Panc1 (cell line): ENCODE measurements at regions not wholly inside any gene's neighbourhood (a gene's known extent, or its start where the extent isn't known, plus 50 kb on each side); places are given as distances from the start of the nearest gene placed in this dataset.

ENCODE experiments used
- ATAC-seq: fragments of 200-7000 bp; cut with Tn5 transposase; 2 replicates; pipeline ENCODE4 v1.9.1; 2020; ENCODE audit warnings: mild to moderate bottlenecking, moderate library complexity
- BruUV-seq: library from RNA; stranded (reverse); fragments of 400-500 nt; replicated peaks from 2 replicates; lab custom pipeline; 2021; lab: Mats Ljungman, UMichigan
- CTCF ChIA-PET: fragments of 300-600 bp; sonication (Branson Sonifier 250); formaldehyde crosslinking; loops from one replicate; lab custom pipeline; 2022; ENCODE audit warnings: antibody characterized with exemption; lab: Charles Lee
- POLR2A ChIA-PET: fragments of 300-600 bp; sonication (Branson Sonifier 250); formaldehyde crosslinking; loops from one replicate; lab custom pipeline; 2022; ENCODE audit warnings: antibody characterized with exemption; lab: Charles Lee
- DNase-seq: peaks from one replicate; pipeline ENCODE4 v3.0.0-alpha.2; 2010; ENCODE audit warnings: low read depth, low spot score
- H3K27ac ChIP-seq: 2 replicates; pipeline ENCODE4 v1.5.1; 2011; ENCODE audit warnings: mild to moderate bottlenecking, low read length, inconsistent platforms
- H3K27me3 ChIP-seq: fragments of 200-500 bp; sonication (Bioruptor generic); 2 replicates; pipeline ENCODE4 v1.6.0; 2014; ENCODE audit warnings: low read length, inconsistent platforms; ENCODE audit not compliant: control insufficient read depth, insufficient read depth
- H3K36me3 ChIP-seq: fragments of 200-500 bp; sonication (Bioruptor generic); 2 replicates; pipeline ENCODE4 v1.5.1; 2014; ENCODE audit warnings: inconsistent platforms, mild to moderate bottlenecking, low read length, moderate library complexity; ENCODE audit not compliant: control insufficient read depth, insufficient read depth
- H3K4me1 ChIP-seq: 2 replicates; pipeline ENCODE4 v1.5.1; 2011; ENCODE audit warnings: inconsistent platforms, mild to moderate bottlenecking, low read length, moderate library complexity; ENCODE audit not compliant: control insufficient read depth, insufficient read depth
- H3K4me3 ChIP-seq, 2 experiments: 2 replicates each; pipeline ENCODE4 v1.5.1; 2011 to 2012; ENCODE audit warnings: low read depth in 2 of 2, low read length in 2 of 2, mild to moderate bottlenecking in 2 of 2, inconsistent platforms in 1 of 2, moderate library complexity in 1 of 2
- H3K9me3 ChIP-seq: fragments of 200-500 bp; sonication (Bioruptor generic); 2 replicates; pipeline ENCODE4 v1.5.1; 2014; ENCODE audit warnings: low read depth, mild to moderate bottlenecking, inconsistent platforms, low read length, moderate library complexity; ENCODE audit not compliant: control insufficient read depth, insufficient read depth
- CTCF ChIP-seq: fragments of 450-650 bp; IDR thresholded peaks from 2 replicates; pipeline ENCODE4 v1.5.1; 2017; ENCODE audit warnings: mild to moderate bottlenecking
- POLR2AphosphoS5 ChIP-seq: IDR thresholded peaks from 2 replicates; pipeline ENCODE4 v1.6.1; 2012; ENCODE audit warnings: mild to moderate bottlenecking, low read depth, low read length, moderate library complexity
- REST ChIP-seq, 2 experiments: IDR thresholded peaks; 2 replicates each; pipeline ENCODE4 v1.6.1; 2011 to 2012; ENCODE audit warnings: low read depth in 2 of 2, control low read depth in 1 of 2, low read length in 1 of 2, mild to moderate bottlenecking in 1 of 2, moderate library complexity in 1 of 2; ENCODE audit not compliant: insufficient read depth in 1 of 2
- SIN3A ChIP-seq: IDR thresholded peaks from 2 replicates; pipeline ENCODE4 v1.6.1; 2012; ENCODE audit warnings: low read depth, mild to moderate bottlenecking, low read length, moderate library complexity, borderline replicate concordance; ENCODE audit not compliant: insufficient read depth
- TCF7L2 ChIP-seq: IDR thresholded peaks from 2 replicates; pipeline ENCODE4 v1.6.1; 2011; ENCODE audit warnings: mild to moderate bottlenecking, low read depth, low read length, inconsistent platforms
- in situ Hi-C: cut with HindIII; loops from 2 replicates; pipeline ENCODE4 v1.10.0; 2016; ENCODE audit warnings: low sequenced_read_pairs, low pct_unique_long_range_greater_than_20kb
- intact Hi-C: fragments of 100-400 bp; cut with micrococcal nuclease; formaldehyde crosslinking; loops from one replicate; pipeline ENCODE4 v1.10.0; 2022; ENCODE audit not compliant: unreplicated experiment

- ATAC-seq (no peak), DNase-seq (no peak)
- Histone ChIP-seq H3K36me3 (no peaks in the 10 kb centered on the region), H3K27ac (no peak overlapping the region), H3K27me3 (no peaks in the 10 kb centered on the region), H3K4me3 (no peak overlapping the region), H3K4me1 (peaks cover 5% of the 10 kb centered on the region; the same call in 1 of the 2 replicates), H3K9me3 (no peaks in the 10 kb centered on the region; the same call in 1 of the 2 replicates)
- no peak for TF ChIP-seq REST (IDR thresholded peaks at IDR 0.05; ENCODE audit: insufficient read depth in 1 of 2, low read depth in 2 of 2, low read length in 1 of 2)
- no peak for TF ChIP-seq CTCF
- no peak for TF ChIP-seq POLR2AphosphoS5
- no peak for TF ChIP-seq TCF7L2
- no peak for TF ChIP-seq SIN3A
- ChIA-PET CTCF (no interaction called here), POLR2A (no interaction called here)
- in situ Hi-C loops = no loop called here
- intact Hi-C loops = no loop called here
- no TSS peak for BruUV-seq
Observed at GRCh38 chr21:38752051-38752505, 53.7 kb upstream of the ETS2 start.

GRCh38 chr21:38753114-38753513 is 52.6 kb upstream of the ETS2 start:
- Histone ChIP-seq H3K27me3 (no peaks in the 10 kb centered on the region), H3K4me3 (no peak overlapping the region), H3K27ac (no peak overlapping the region), H3K36me3 (no peaks in the 10 kb centered on the region), H3K9me3 (no peaks in the 10 kb centered on the region), H3K4me1 (peaks cover 5% of the 10 kb centered on the region; the same call in 1 of the 2 replicates)
- ATAC-seq (no peak), DNase-seq (no peak)
- TF ChIP-seq CTCF (no peak), SIN3A (no peak)
- in situ Hi-C loops (no loop called here), intact Hi-C loops (no loop called here)
- BruUV-seq = no TSS peak
- POLR2A ChIA-PET = no interaction called here
- CTCF ChIA-PET = no interaction called here

- POLR2A ChIA-PET = no interaction called here
- CTCF ChIA-PET = no interaction called here
- intact Hi-C loops = no loop called here
Observed at GRCh38 chr21:38753557-38753971, 52.2 kb upstream of the ETS2 start.

More at GRCh38 chr21:38753557-38753971, 52.2 kb upstream of the ETS2 start:
- BruUV-seq = no TSS peak
- ATAC-seq (no peak), DNase-seq (no peak)
- no peaks in the 10 kb centered on the region for H3K9me3 ChIP-seq
- in situ Hi-C loops = no loop called here
- TF ChIP-seq POLR2AphosphoS5 = no peak
- no peak for TF ChIP-seq CTCF
- no peak for TF ChIP-seq SIN3A
- TF ChIP-seq REST (IDR thresholded peaks at IDR 0.05; ENCODE audit: insufficient read depth in 1 of 2, low read depth in 2 of 2, low read length in 1 of 2) = no peak
- no peak for TF ChIP-seq TCF7L2
- H3K36me3 ChIP-seq = no peaks in the 10 kb centered on the region
- H3K27me3 ChIP-seq = no peaks in the 10 kb centered on the region
- H3K27ac ChIP-seq = no peak overlapping the region
- no peak overlapping the region for H3K4me3 ChIP-seq
- peaks cover 8% of the 10 kb centered on the region; the same call in 1 of the 2 replicates for H3K4me1 ChIP-seq
